K562 (cell line): ENCODE measurements at regions not wholly inside any gene's neighbourhood (a gene's known extent, or its start where the extent isn't known, plus 50 kb on each side); places are given as distances from the start of the nearest gene placed in this dataset.

Experiments
- ATAC-seq: fragments of 200-7000 bp; cut with Tn5 transposase; 3 replicates; pipeline ENCODE4 v1.9.1; 2020; ENCODE audit warnings: moderate library complexity
- BruUV-seq: library from RNA; stranded (reverse); fragments of 400-500 nt; replicated peaks from 2 replicates; lab custom pipeline; 2021; lab: Mats Ljungman, UMichigan
- CTCF ChIA-PET: fragments of 300-600 bp; formaldehyde crosslinking; extraction: SDS; loops from one replicate; lab custom pipeline; 2021; ENCODE audit warnings: low intra/inter-chr PET ratio; lab: Yijun Ruan, JAX
- POLR2A ChIA-PET: fragments of 300-600, 350-650 bp; sonication (Branson Sonifier 250); formaldehyde crosslinking; extraction: SDS; loops from one replicate; lab custom pipeline; 2021; ENCODE audit warnings: antibody characterized with exemption, inconsistent platforms; lab: Yijun Ruan, JAX
- DNase-seq, 4 experiments: peaks; one replicate each; pipeline versions ENCODE4 v3.0.0 to v3.0.0-alpha.2; 2011 to 2018; ENCODE audit warnings: low spot score in 3 of 4, mixed read lengths in 3 of 4; ENCODE audit errors: extremely low read depth in 1 of 4
- FAIRE-seq: peaks from 2 replicates; lab custom pipeline; 2011; peaks lifted over from hg19 to GRCh38; lab: Jason Lieb, UNC
- H2AFZ ChIP-seq: 2 replicates; pipeline ENCODE4 v1.6.0; 2011; ENCODE audit warnings: low read depth, low read length, control low read depth, inconsistent platforms
- H3K27ac ChIP-seq: fragments of 200-600 bp; 3 replicates; pipeline ENCODE4 v1.8.0; 2011; ENCODE audit warnings: low read depth, mild to moderate bottlenecking, control low read depth, inconsistent platforms, low read length, moderate library complexity, mixed read lengths; ENCODE audit errors: extremely low read depth
- H3K27me3 ChIP-seq, 2 experiments: fragments of 300-600 bp in 1 of 2; 2 replicates in 1 of 2; 3 replicates in 1 of 2; pipeline versions ENCODE4 v1.6.0 to v1.8.0; 2011; ENCODE audit warnings: inconsistent platforms in 2 of 2, low read length in 2 of 2, mild to moderate bottlenecking in 1 of 2, mixed read lengths in 1 of 2, moderate library complexity in 1 of 2; ENCODE audit not compliant: control insufficient read depth in 2 of 2, insufficient read depth in 2 of 2
- H3K36me3 ChIP-seq: fragments of 300-600 bp; 3 replicates; pipeline ENCODE4 v1.8.0; 2011; ENCODE audit warnings: mild to moderate bottlenecking, low read length, inconsistent platforms; ENCODE audit not compliant: control insufficient read depth, insufficient read depth
- H3K4me1 ChIP-seq, 2 experiments: fragments of 200-600 bp in 1 of 2; replicated peaks in 1 of 2; 2 replicates in 1 of 2; 3 replicates in 1 of 2; pipeline versions ENCODE4 v1.5.1 to v1.8.0; 2011; ENCODE audit warnings: inconsistent platforms in 2 of 2, low read length in 2 of 2, mild to moderate bottlenecking in 1 of 2, mixed read lengths in 1 of 2, moderate library complexity in 1 of 2; ENCODE audit not compliant: control insufficient read depth in 2 of 2, insufficient read depth in 2 of 2
- H3K4me2 ChIP-seq: 2 replicates; pipeline ENCODE4 v1.6.1; 2011; ENCODE audit warnings: low read length, control low read depth, inconsistent platforms, mixed read lengths; ENCODE audit not compliant: insufficient read depth
- H3K4me3 ChIP-seq: fragments of 200-600 bp; sonication (generic), shearing (Covaris generic); 2 replicates; pipeline ENCODE4 v1.5.1; 2016; ENCODE audit warnings: control low read depth, inconsistent platforms
- H3K79me2 ChIP-seq: fragments of 200-600 bp; 3 replicates; pipeline ENCODE4 v1.8.0; 2011; ENCODE audit warnings: low read length, inconsistent platforms; ENCODE audit not compliant: control insufficient read depth, insufficient read depth
- H3K9ac ChIP-seq, 2 experiments: 2 replicates each; pipeline versions ENCODE4 v1.6.0 to v1.6.1; 2011; ENCODE audit warnings: low read depth in 2 of 2, low read length in 2 of 2, control low read depth in 1 of 2, inconsistent platforms in 1 of 2, mild to moderate bottlenecking in 1 of 2, mixed read lengths in 1 of 2; ENCODE audit not compliant: insufficient read depth in 1 of 2
- H3K9me1 ChIP-seq: one replicate; pipeline ENCODE4 v1.6.0; 2011; ENCODE audit warnings: inconsistent platforms, mild to moderate bottlenecking, low read length, moderate library complexity; ENCODE audit not compliant: control insufficient read depth, insufficient read depth
- H3K9me3 ChIP-seq: replicated peaks from 2 replicates; pipeline ENCODE4 v1.5.1; 2011; ENCODE audit warnings: low read depth, low read length, inconsistent platforms; ENCODE audit not compliant: control insufficient read depth, insufficient read depth
- H4K20me1 ChIP-seq: replicated peaks from 2 replicates; pipeline ENCODE4 v1.6.1; 2011; ENCODE audit warnings: low read length, inconsistent platforms, mixed read lengths; ENCODE audit not compliant: control insufficient read depth, insufficient read depth
- ARID4B ChIP-seq: sonication (generic); formaldehyde crosslinking; IDR thresholded peaks from 2 replicates; pipeline ENCODE4 v1.8.0; 2022; ENCODE audit warnings: mild to moderate bottlenecking, missing genetic modification reagents
- CBX1 ChIP-seq: sonication (generic); IDR thresholded peaks from 2 replicates; pipeline ENCODE4 v1.6.1; 2016; ENCODE audit warnings: antibody characterized with exemption, low read depth, mild to moderate bottlenecking
- ELF2 ChIP-seq: fragments of 250-450 bp; sonication (Bioruptor Pico); IDR thresholded peaks from 2 replicates; pipeline ENCODE4 v1.5.0; 2021; ENCODE audit warnings: mild to moderate bottlenecking
- FUS ChIP-seq: fragments of 200-400 bp; formaldehyde crosslinking; optimal IDR thresholded peaks from 2 replicates; pipeline ENCODE3; 2017; ENCODE audit warnings: low read depth, low read length
- KAT8 ChIP-seq: fragments of 450-650 bp; IDR thresholded peaks from 2 replicates; pipeline ENCODE4 v1.6.1; 2016; ENCODE audit warnings: low read depth, mild to moderate bottlenecking
- LCOR ChIP-seq: sonication (generic); formaldehyde crosslinking; IDR thresholded peaks from 2 replicates; pipeline ENCODE4 v1.8.0; 2022; ENCODE audit warnings: mild to moderate bottlenecking, missing genetic modification reagents
- MXD1 ChIP-seq: fragments of 250-450 bp; sonication (Bioruptor Pico); IDR thresholded peaks from 2 replicates; pipeline ENCODE4 v1.8.0; 2021; ENCODE audit warnings: borderline replicate concordance, mild to moderate bottlenecking, moderate library complexity; ENCODE audit not compliant: poor library complexity, severe bottlenecking
- NFIC ChIP-seq: fragments of 450-650 bp; IDR thresholded peaks from 2 replicates; pipeline ENCODE4 v1.6.1; 2017; ENCODE audit warnings: mild to moderate bottlenecking, inconsistent platforms
- OTX1 ChIP-seq: fragments of 450-650 bp; formaldehyde crosslinking; IDR thresholded peaks from 2 replicates; pipeline ENCODE4 v1.4.0; 2022; ENCODE audit warnings: mild to moderate bottlenecking
- PML ChIP-seq: IDR thresholded peaks from 2 replicates; pipeline ENCODE4 v1.6.1; 2012; ENCODE audit warnings: low read length, inconsistent platforms
- POLR2G ChIP-seq: fragments of 200-400 bp; formaldehyde crosslinking; IDR thresholded peaks from 2 replicates; pipeline ENCODE4 v1.6.1; 2017; ENCODE audit warnings: low read depth, mild to moderate bottlenecking, antibody characterized with exemption, low read length, moderate library complexity
- RAD51 ChIP-seq: fragments of 450-650 bp; IDR thresholded peaks from 2 replicates; pipeline ENCODE4 v1.7.1; 2016; ENCODE audit warnings: low read depth, mild to moderate bottlenecking, borderline replicate concordance
- SMARCE1 ChIP-seq: fragments of 450-650 bp; IDR thresholded peaks from 2 replicates; pipeline ENCODE4 v1.7.1; 2016; ENCODE audit warnings: mild to moderate bottlenecking
- TAF15 ChIP-seq: fragments of 200-400 bp; formaldehyde crosslinking; IDR thresholded peaks from 2 replicates; pipeline ENCODE4 v1.6.1; 2017; ENCODE audit warnings: mild to moderate bottlenecking, low read depth, low read length, moderate library complexity
- ZBTB7A ChIP-seq: IDR thresholded peaks from 2 replicates; pipeline ENCODE4 v1.6.1; 2011; ENCODE audit warnings: low read depth, mild to moderate bottlenecking, low read length, moderate library complexity, borderline replicate concordance; ENCODE audit not compliant: control insufficient read depth
- ZEB2 ChIP-seq: fragments of 450-650 bp; IDR thresholded peaks from 2 replicates; pipeline ENCODE4 v1.6.1; 2016
- ZNF239 ChIP-seq: fragments of 250-450 bp; sonication (Bioruptor Pico); IDR thresholded peaks from 2 replicates; pipeline ENCODE4 v1.4.0; 2020; ENCODE audit warnings: mild to moderate bottlenecking
- ZNF512 ChIP-seq: IDR thresholded peaks from 2 replicates; pipeline ENCODE4 v1.6.1; 2016; ENCODE audit warnings: missing genetic modification characterization, missing compliant biosample characterization
- WGBS: fragments of 100-300 bp; shearing (Covaris generic); methylation state at CpG from one replicate; pipeline ENCODE4 v1.1.6; 2016; ENCODE audit warnings: low coverage, mixed read lengths; ENCODE audit not compliant: insufficient coverage; ENCODE audit errors: missing lambda C conversion rate; 5-methylcytosine and 5-hydroxymethylcytosine counted together
- in situ Hi-C: fragments of 300-500 bp; cut with MboI; formaldehyde crosslinking; loops from 4 replicates; pipeline ENCODE4 v1.15.0; 2018; ENCODE audit warnings: inconsistent platforms, mixed read lengths
- intact Hi-C: fragments of 100-400 bp; cut with micrococcal nuclease; formaldehyde crosslinking; loops from 2 replicates; pipeline ENCODE4 v1.14.2; 2022

- H3K4me3 ChIP-seq, result no peak overlapping the region
- H3K79me2 ChIP-seq, result no peaks in the 10 kb centered on the region
- in situ Hi-C loops, result no loop called here
- no peaks in the 10 kb centered on the region for H3K9me3 ChIP-seq
- FAIRE-seq (no peak), DNase-seq (no peak), ATAC-seq (no peak)
- no peaks in the 10 kb centered on the region for H3K36me3 ChIP-seq
- H3K27ac ChIP-seq, result no peak overlapping the region
- ChIA-PET POLR2A (interaction anchor here (1.4 kb wide), 1 partner anchor 9 kb away, joined by 3 read pairs; no protein-coding TSS in a partner anchor), CTCF (no interaction called here)
- WGBS, result 0% methylated on average over 6 of the region's 6 CpGs
- H3K4me1 ChIP-seq, result no peaks in the 10 kb centered on the region
- H4K20me1 ChIP-seq, result no peaks in the 10 kb centered on the region
- TF ChIP-seq ZEB2 (no peak), FUS (no peak), ELF2 (CRISPR knock-in tag) (no peak), KAT8 (no peak), TAF15 (no peak), NFIC (no peak), PML (no peak), LCOR (no peak), CBX1 (no peak), ZNF512 (tag) (no peak), ZBTB7A (no peak), OTX1 (CRISPR knock-in tag) (no peak), SMARCE1 (no peak), ARID4B (CRISPR knock-in tag) (no peak), MXD1 (CRISPR knock-in tag) (no peak), RAD51 (no peak), POLR2G (no peak), ZNF239 (CRISPR knock-in tag) (no peak)
- no peak overlapping the region for H3K4me2 ChIP-seq
- no TSS peak for BruUV-seq
- no peak overlapping the region for H3K9ac ChIP-seq
- H3K27me3 ChIP-seq, result peaks cover 0 to 3% of the 10 kb centered on the region in 2 experiments; a peak in 3 of 5 replicates
- no peaks in the 10 kb centered on the region for H3K9me1 ChIP-seq
- H2AFZ ChIP-seq, result no peak overlapping the region
- intact Hi-C loops, result no loop called here
These were observed 81.4 kb upstream of the PSMD7 start for GRCh38 chr16:74215249-74215648.
